IMR-90 (cell line): ENCODE measurements at regions not wholly inside any gene's neighbourhood (a gene's known extent, or its start where the extent isn't known, plus 50 kb on each side); places are given as distances from the start of the nearest gene placed in this dataset.

Experiments
- POLR2A ChIP-seq: IDR thresholded peaks from 2 replicates; pipeline ENCODE4 v1.6.1; 2012; ENCODE audit warnings: mild to moderate bottlenecking, low read depth, low read length
- TF ChIP-seq, protein P1 (sequence below): fragments of 150-350 bp; IDR thresholded peaks from 2 replicates; pipeline ENCODE4 v1.6.1; 2017; ENCODE audit warnings: mild to moderate bottlenecking, antibody characterized with exemption, low read length, low read depth
- TF ChIP-seq, protein P2 (sequence below): conservative IDR thresholded peaks from 2 replicates; pipeline ENCODE4 v1.5.1; 2012; ENCODE audit warnings: mild to moderate bottlenecking, low read depth, low read length, improper control_type of control experiment

DNA sequence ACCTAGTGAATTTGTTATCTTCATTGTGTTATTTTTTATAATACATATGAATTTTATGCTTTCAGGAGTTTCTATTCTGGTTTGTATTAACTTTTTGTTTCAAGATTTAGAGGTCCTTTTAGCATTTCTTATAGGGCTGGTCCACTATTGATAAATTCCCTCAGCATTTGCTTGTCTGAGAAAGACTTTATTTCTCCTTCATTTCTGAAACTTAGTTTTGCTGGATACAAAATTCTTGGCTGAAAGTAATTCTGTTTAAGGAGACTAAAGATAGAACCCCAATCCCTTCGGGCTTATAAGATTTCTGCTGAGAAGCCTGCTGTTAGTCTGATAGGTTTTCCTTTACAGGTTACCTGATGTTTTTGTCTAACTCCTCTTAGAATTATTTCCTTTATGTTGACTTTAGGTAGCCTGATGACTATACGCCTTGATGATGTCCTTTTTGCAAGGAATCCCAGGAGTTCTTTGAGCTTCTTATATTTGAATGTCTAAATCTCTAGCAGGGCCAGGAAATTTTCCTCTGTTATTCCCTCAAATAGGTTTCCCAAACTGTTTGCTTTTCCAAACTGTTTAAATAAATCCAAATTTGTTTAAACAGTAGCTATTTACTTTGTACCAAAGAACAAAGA is 127.1 kb downstream of the CYSLTR2 start:
- TF ChIP-seq POLR2A, result no peak
- TF ChIP-seq, protein P1, sequence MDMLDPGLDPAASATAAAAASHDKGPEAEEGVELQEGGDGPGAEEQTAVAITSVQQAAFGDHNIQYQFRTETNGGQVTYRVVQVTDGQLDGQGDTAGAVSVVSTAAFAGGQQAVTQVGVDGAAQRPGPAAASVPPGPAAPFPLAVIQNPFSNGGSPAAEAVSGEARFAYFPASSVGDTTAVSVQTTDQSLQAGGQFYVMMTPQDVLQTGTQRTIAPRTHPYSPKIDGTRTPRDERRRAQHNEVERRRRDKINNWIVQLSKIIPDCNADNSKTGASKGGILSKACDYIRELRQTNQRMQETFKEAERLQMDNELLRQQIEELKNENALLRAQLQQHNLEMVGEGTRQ, result no peak
- TF ChIP-seq, protein P2, sequence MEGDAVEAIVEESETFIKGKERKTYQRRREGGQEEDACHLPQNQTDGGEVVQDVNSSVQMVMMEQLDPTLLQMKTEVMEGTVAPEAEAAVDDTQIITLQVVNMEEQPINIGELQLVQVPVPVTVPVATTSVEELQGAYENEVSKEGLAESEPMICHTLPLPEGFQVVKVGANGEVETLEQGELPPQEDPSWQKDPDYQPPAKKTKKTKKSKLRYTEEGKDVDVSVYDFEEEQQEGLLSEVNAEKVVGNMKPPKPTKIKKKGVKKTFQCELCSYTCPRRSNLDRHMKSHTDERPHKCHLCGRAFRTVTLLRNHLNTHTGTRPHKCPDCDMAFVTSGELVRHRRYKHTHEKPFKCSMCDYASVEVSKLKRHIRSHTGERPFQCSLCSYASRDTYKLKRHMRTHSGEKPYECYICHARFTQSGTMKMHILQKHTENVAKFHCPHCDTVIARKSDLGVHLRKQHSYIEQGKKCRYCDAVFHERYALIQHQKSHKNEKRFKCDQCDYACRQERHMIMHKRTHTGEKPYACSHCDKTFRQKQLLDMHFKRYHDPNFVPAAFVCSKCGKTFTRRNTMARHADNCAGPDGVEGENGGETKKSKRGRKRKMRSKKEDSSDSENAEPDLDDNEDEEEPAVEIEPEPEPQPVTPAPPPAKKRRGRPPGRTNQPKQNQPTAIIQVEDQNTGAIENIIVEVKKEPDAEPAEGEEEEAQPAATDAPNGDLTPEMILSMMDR, result no peak
